ENCODE measurements at regions not wholly inside any gene's neighbourhood (a gene's known extent, or its start where the extent isn't known, plus 50 kb on each side); places are given as distances from the start of the nearest gene placed in this dataset.

- no peak for ATAC-seq
- H3K27ac ChIP-seq: peak overlapping the region in 1 of 2 donors; percentile 28
- no peaks in the 10 kb centered on the region for H3K9me3 ChIP-seq
- H3K4me1 ChIP-seq: peaks cover 0 to 35% of the 10 kb centered on the region in 2 donors
- intact Hi-C loops (cut with DNase I): no loop called here
- no peaks in the 10 kb centered on the region for H3K36me3 ChIP-seq
- no peak for TF ChIP-seq CTCF (IDR thresholded peaks at IDR 0.05)
- H3K4me3 ChIP-seq: peak overlapping the region; percentile 58 to 74
- DNase-seq: no peak
- H3K27me3 ChIP-seq: peaks cover 0 to 94% of the 10 kb centered on the region in 2 donors
Measured at GRCh38 chr13:99085139-99085807, 107.4 kb upstream of the DOCK9 start.

- peak; percentile 2 for ATAC-seq
Measured at GRCh38 chr13:99085808-99086266, 108.0 kb upstream of the DOCK9 start.

GRCh38 chr13:99086267-99087097 is 108.6 kb upstream of the DOCK9 start:
- Histone ChIP-seq H3K4me3 (peak overlapping the region; percentile 58 to 74), H3K27me3 (peaks cover 0 to 94% of the 10 kb centered on the region in 2 donors), H3K9me3 (no peaks in the 10 kb centered on the region), H3K27ac (peak overlapping the region; percentile 91 to 95), H3K36me3 (no peaks in the 10 kb centered on the region), H3K4me1 (peaks cover 0 to 35% of the 10 kb centered on the region in 2 donors)
- ATAC-seq (peak; percentile 51), DNase-seq (peak in 3 of 4 donors; percentile 37 to 87 (median 41))
- TF ChIP-seq CTCF (IDR thresholded peaks at IDR 0.05): no peak
- intact Hi-C loops (cut with DNase I): no loop called here

More at GRCh38 chr13:99085808-99086266, 108.0 kb upstream of the DOCK9 start:
- peak overlapping the region; percentile 33 to 81 for H3K27ac ChIP-seq
- no peaks in the 10 kb centered on the region for H3K9me3 ChIP-seq
- peaks cover 0 to 35% of the 10 kb centered on the region in 2 donors for H3K4me1 ChIP-seq
- no peak for TF ChIP-seq CTCF (IDR thresholded peaks at IDR 0.05)
- H3K27me3 ChIP-seq: peaks cover 0 to 94% of the 10 kb centered on the region in 2 donors
- intact Hi-C loops (cut with DNase I): no loop called here
- no peaks in the 10 kb centered on the region for H3K36me3 ChIP-seq
- H3K4me3 ChIP-seq: peak overlapping the region; percentile 58 to 74
- DNase-seq: peak in 2 of 4 donors; percentile 37 to 90

- peaks cover 0 to 35% of the 10 kb centered on the region in 2 donors for H3K4me1 ChIP-seq
- peak overlapping the region; percentile 91 to 95 for H3K27ac ChIP-seq
- peak overlapping the region; percentile 47 to 74 for H3K4me3 ChIP-seq
- peak; percentile 78 to 95 (median 90) for DNase-seq
- intact Hi-C loops (cut with DNase I): no loop called here
- no peaks in the 10 kb centered on the region for H3K36me3 ChIP-seq
- no peak for TF ChIP-seq CTCF (IDR thresholded peaks at IDR 0.05)
- H3K27me3 ChIP-seq: peaks cover 0 to 94% of the 10 kb centered on the region in 2 donors
- H3K9me3 ChIP-seq: no peaks in the 10 kb centered on the region
- ATAC-seq: peak; percentile 93
Measured at GRCh38 chr13:99087098-99087953, 109.5 kb upstream of the DOCK9 start.

Measured in left lung (tissue), 4 donors.